ENCODE measurements at regions not wholly inside any gene's neighbourhood (a gene's known extent, or its start where the extent isn't known, plus 50 kb on each side); places are given as distances from the start of the nearest gene placed in this dataset.

DNA sequence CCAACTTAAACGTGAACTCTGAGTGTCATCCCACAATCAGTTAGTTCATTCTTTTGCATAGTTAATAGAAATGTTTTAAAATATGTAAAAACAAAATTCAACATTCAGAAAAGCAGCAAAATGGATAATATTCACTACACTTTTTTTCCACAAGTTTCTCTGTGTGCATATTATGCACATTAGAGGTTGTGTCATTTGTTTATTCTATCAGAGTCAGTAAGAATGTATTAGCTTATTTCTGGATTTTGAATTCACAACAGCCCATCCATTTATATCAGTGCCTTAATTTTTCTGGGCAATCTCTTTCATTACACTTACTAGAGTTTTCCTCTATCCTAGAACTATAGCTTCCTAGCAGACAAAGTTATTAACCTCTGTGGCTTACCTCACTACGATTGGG, 432.7 kb upstream of the SEMA3A start:
- intact Hi-C loops (cut with DNase I), result loop anchor here (10.0 kb wide), 1 partner anchor 58 kb away; no protein-coding TSS in a partner anchor
- no peak overlapping the region for H3K4me3 ChIP-seq (replicated peaks in 1 of 3)
- 65 to 76% methylated on average over 2 of the region's 2 CpGs for WGBS, 2 donors
- TF ChIP-seq, protein P1, sequence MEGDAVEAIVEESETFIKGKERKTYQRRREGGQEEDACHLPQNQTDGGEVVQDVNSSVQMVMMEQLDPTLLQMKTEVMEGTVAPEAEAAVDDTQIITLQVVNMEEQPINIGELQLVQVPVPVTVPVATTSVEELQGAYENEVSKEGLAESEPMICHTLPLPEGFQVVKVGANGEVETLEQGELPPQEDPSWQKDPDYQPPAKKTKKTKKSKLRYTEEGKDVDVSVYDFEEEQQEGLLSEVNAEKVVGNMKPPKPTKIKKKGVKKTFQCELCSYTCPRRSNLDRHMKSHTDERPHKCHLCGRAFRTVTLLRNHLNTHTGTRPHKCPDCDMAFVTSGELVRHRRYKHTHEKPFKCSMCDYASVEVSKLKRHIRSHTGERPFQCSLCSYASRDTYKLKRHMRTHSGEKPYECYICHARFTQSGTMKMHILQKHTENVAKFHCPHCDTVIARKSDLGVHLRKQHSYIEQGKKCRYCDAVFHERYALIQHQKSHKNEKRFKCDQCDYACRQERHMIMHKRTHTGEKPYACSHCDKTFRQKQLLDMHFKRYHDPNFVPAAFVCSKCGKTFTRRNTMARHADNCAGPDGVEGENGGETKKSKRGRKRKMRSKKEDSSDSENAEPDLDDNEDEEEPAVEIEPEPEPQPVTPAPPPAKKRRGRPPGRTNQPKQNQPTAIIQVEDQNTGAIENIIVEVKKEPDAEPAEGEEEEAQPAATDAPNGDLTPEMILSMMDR (IDR thresholded peaks at IDR 0.05), result no peak
- no peak for TF ChIP-seq POLR2A (IDR thresholded peaks at IDR 0.05)
- H3K36me3 ChIP-seq, result no peaks in the 10 kb centered on the region
- H3K9me3 ChIP-seq, result no peaks in the 10 kb centered on the region
- DNase-seq, result no peak
- no peak overlapping the region for H3K27ac ChIP-seq
- H3K27me3 ChIP-seq, result no peaks in the 10 kb centered on the region
- H3K4me1 ChIP-seq, result no peaks in the 10 kb centered on the region

DNA sequence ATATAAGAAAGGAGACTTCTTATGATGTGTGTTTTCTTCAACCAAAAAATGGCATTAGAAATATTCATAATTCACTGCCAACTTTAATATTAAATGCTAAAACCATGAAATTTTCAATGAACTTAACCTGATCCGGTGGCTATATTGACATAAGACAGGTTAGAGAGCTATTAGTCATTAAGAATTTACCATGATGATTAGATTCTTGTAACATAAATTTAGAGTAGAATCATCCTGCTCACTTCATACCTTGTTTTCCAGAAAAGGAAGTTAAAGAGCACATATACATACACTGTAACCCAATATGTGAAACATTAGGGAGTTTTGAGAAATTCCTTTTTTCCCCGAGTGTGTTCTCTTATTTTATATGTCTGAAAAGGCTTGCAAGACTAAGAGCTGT, 430.3 kb upstream of the SEMA3A start:
- no peak for DNase-seq

DNA sequence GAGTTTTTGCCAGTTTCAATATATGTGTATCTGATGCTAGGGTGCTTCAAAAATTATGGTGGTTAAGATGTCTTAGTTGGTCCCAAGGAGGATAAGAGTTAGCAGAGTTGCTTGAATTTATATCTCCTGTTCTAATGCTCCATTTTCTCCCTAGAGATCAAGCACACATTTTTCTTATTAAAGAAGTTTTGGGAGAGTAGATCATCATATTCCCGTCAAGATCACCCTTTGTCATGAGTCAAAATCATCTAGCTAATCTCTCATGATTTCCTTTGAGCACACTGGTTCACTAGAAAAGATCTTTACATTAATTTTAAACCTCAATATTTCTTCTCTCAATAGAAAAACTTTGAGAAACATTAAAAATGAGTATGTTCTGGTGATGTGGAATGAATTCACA, 429.9 kb upstream of the SEMA3A start:
- DNase-seq, result no peak
- Histone ChIP-seq H3K27ac (no peak overlapping the region), H3K9me3 (no peaks in the 10 kb centered on the region), H3K27me3 (no peaks in the 10 kb centered on the region), H3K36me3 (no peaks in the 10 kb centered on the region), H3K4me3 (replicated peaks in 1 of 3) (no peak overlapping the region), H3K4me1 (no peaks in the 10 kb centered on the region)
- 78 to 86% methylated on average over 1 of the region's 1 CpG for WGBS, 2 donors
- intact Hi-C loops (cut with DNase I), result loop anchor here (10.0 kb wide), 1 partner anchor 60 kb away; no protein-coding TSS in a partner anchor
- TF ChIP-seq, protein P1 (IDR thresholded peaks at IDR 0.05), result no peak
- no peak for TF ChIP-seq POLR2A (IDR thresholded peaks at IDR 0.05)

More for the DNA sequence above, 430.3 kb upstream of the SEMA3A start:
- H3K9me3 ChIP-seq, result no peaks in the 10 kb centered on the region
- 85 to 88% methylated on average over 2 of the region's 2 CpGs for WGBS, 2 donors
- H3K4me1 ChIP-seq, result no peaks in the 10 kb centered on the region
- no peak for TF ChIP-seq POLR2A (IDR thresholded peaks at IDR 0.05)
- TF ChIP-seq, protein P1 (IDR thresholded peaks at IDR 0.05), result no peak
- H3K27ac ChIP-seq, result no peak overlapping the region
- H3K36me3 ChIP-seq, result no peaks in the 10 kb centered on the region
- intact Hi-C loops (cut with DNase I), result loop anchor here (10.0 kb wide), 1 partner anchor 60 kb away; no protein-coding TSS in a partner anchor
- H3K27me3 ChIP-seq, result no peaks in the 10 kb centered on the region
- H3K4me3 ChIP-seq (replicated peaks in 1 of 3), result no peak overlapping the region

DNA sequence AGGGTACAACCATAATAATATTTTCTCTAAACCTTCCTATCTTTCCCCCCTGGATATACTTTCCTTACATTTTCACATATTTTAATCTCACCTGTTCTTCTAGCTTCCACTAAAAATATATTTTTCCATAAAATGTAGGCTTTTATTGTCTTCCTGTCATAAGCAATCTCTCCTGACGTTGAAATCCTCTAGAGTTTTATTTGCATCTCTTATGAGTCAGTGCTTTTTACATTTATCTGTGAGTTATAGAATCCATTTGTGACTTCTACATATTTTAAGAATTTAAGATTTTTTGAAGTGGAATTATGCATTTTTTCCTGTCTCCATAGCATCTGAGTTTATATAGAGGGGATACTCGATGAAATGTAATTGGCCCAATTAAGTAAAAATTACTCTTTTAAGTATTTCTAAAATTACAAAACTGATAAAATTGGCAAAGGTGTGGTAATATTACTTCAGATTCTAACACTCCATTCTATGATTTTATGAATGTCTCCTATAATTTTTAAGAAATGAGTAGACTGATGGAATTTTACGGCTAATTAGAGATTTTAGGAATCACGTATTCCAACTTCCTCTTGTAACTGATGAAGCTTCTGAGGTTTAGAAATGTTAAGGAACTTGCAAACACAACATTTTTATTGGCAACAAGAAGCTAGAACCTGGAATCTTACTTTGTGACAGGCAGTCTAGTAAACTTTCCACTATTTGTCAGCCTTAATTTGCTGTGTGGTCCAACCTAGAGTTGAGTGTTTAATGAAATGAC, 422.9 kb upstream of the SEMA3A start:
- Histone ChIP-seq H3K4me1 (no peaks in the 10 kb centered on the region), H3K9me3 (no peaks in the 10 kb centered on the region), H3K27me3 (no peaks in the 10 kb centered on the region), H3K27ac (no peak overlapping the region), H3K36me3 (no peaks in the 10 kb centered on the region), H3K4me3 (replicated peaks in 1 of 3) (no peak overlapping the region)
- intact Hi-C loops (cut with DNase I), result no loop called here
- TF ChIP-seq, protein P1 (IDR thresholded peaks at IDR 0.05), result no peak
- TF ChIP-seq POLR2A (IDR thresholded peaks at IDR 0.05), result no peak
- WGBS, 2 donors, result 85 to 91% methylated on average over 4 of the region's 4 CpGs
- DNase-seq, result no peak

DNA sequence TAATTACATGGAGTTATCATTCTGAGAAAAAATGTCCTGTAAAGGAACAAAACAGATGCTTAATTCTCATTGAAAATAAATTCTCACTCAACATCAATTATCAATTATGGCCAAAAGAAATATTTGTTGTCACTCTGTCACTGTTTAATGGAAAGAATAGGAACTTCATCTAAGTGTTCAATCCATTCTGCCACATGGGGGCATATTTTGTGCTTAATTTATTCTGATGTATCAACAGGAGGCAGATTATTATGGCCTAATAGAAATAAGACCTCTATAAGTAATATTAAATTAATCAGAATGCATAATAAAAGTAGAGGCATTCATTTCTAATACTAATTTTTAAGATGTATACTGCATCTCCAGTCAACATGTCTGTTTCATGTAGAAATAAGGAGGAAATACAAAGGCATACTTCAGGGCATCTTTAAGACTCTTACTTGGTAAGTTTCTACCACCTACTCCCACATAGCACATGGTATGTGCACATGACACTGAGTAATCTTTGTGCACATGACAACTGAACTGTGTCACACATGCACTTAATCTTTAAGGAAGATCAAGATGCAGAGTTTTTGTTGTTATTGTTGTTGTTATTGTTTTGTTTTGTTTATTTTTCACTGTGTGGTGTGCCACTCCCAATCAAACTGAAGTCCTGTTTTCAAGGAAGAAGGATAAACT, 420.4 kb upstream of the SEMA3A start:
- Histone ChIP-seq H3K4me1 (no peaks in the 10 kb centered on the region), H3K4me3 (replicated peaks in 1 of 3) (no peak overlapping the region), H3K27me3 (no peaks in the 10 kb centered on the region), H3K36me3 (no peaks in the 10 kb centered on the region), H3K9me3 (no peaks in the 10 kb centered on the region), H3K27ac (no peak overlapping the region)
- TF ChIP-seq, protein P1 (IDR thresholded peaks at IDR 0.05), result peak in 2 of 6 experiments; percentile 13 to 14
- TF ChIP-seq POLR2A (IDR thresholded peaks at IDR 0.05), result no peak
- no peak for DNase-seq
- intact Hi-C loops (cut with DNase I), result no loop called here

Data from thyroid gland (tissue), 4 donors.